Transverse colon (tissue), 4 donors: ENCODE measurements at regions not wholly inside any gene's neighbourhood (a gene's known extent, or its start where the extent isn't known, plus 50 kb on each side); places are given as distances from the start of the nearest gene placed in this dataset.

Experiments used
- DNase-seq: peaks from one replicate; pipeline ENCODE4 v3.0.0-alpha.2; 2019
- H3K27ac ChIP-seq, 4 donors: fragments of 200-600 bp; sonication (generic); 2 replicates each; pipeline ENCODE4 v1.5.1; 2016 to 2018; ENCODE audit warnings: inconsistent platforms in 4 of 4
- H3K27me3 ChIP-seq: fragments of 200-600 bp; sonication (generic); 2 replicates; pipeline ENCODE4 v1.5.1; 2017; ENCODE audit warnings: inconsistent platforms
- H3K36me3 ChIP-seq, 4 donors: fragments of 200-600 bp; sonication (generic); 2 replicates each; pipeline ENCODE4 v1.5.1; 2017 to 2019; ENCODE audit warnings: inconsistent platforms in 4 of 4
- H3K4me1 ChIP-seq, 4 donors: fragments of 200-600 bp; sonication (generic); 2 replicates each; pipeline ENCODE4 v1.5.1; 2017 to 2020; ENCODE audit warnings: inconsistent platforms in 4 of 4
- H3K4me3 ChIP-seq, 4 donors: fragments of 200-600 bp; sonication (generic); 1 replicate in 1 of 4; 2 replicates in 3 of 4; pipeline versions ENCODE4 v1.5.1 to v1.6.1; 2017 to 2019; ENCODE audit warnings: inconsistent platforms in 4 of 4
- H3K9me3 ChIP-seq, 2 donors: fragments of 200-600 bp; sonication (generic); 2 replicates each; pipeline ENCODE4 v1.5.1; 2017 to 2019; ENCODE audit warnings: inconsistent platforms in 2 of 2
- CTCF ChIP-seq, 5 experiments: fragments of 200-600 bp in 3 of 5; fragments of 450-650 bp in 2 of 5; sonication (generic) in 3 of 5; IDR thresholded peaks; 1 replicate in 2 of 5; 2 replicates in 3 of 5; pipeline ENCODE4 v1.5.1; 2016 to 2017; ENCODE audit warnings: antibody characterized with exemption in 5 of 5, inconsistent platforms in 3 of 5, mild to moderate bottlenecking in 2 of 5, moderate library complexity in 1 of 5
- EP300 ChIP-seq: sonication (generic); formaldehyde crosslinking; IDR thresholded peaks from one replicate; pipeline ENCODE4 v1.6.1; 2017; ENCODE audit warnings: antibody characterized with exemption, low read depth
- POLR2A ChIP-seq: fragments of 450-650 bp; IDR thresholded peaks from one replicate; pipeline ENCODE4 v1.6.1; 2016; ENCODE audit warnings: antibody characterized with exemption, mild to moderate bottlenecking, moderate library complexity
- POLR2AphosphoS5 ChIP-seq, 3 donors: sonication (generic); formaldehyde crosslinking; IDR thresholded peaks; one replicate each; pipeline ENCODE4 v1.6.1; 2016; ENCODE audit warnings: antibody characterized with exemption in 3 of 3
- WGBS, 2 donors: methylation state at CpG; one replicate each; pipeline ENCODE4 v1.1.5; 2018; ENCODE audit warnings: low coverage in 1 of 2; 5-methylcytosine and 5-hydroxymethylcytosine counted together
- in situ Hi-C, 4 donors: fragments of 200-750 bp; cut with MboI; loops; one replicate each; pipeline versions ENCODE4 v1.15.0 to v1.15.1; 2017; ENCODE audit warnings: low sequenced_read_pairs in 3 of 4, low pct_ligation_motif_present in 1 of 4, low pct_unique_long_range_greater_than_20kb in 1 of 4
- intact Hi-C: fragments of 100-400 bp; cut with DNase I; formaldehyde crosslinking; loops from one replicate; pipeline ENCODE4 v1.15.1; 2023; ENCODE audit warnings: low total_unique reads

- H3K4me3 ChIP-seq, result no peak overlapping the region
- no peaks in the 10 kb centered on the region for H3K4me1 ChIP-seq
- intact Hi-C loops, result no loop called here
- 80 to 94% methylated on average over 2 of the region's 2 CpGs for WGBS, 2 donors
- no peaks in the 10 kb centered on the region for H3K36me3 ChIP-seq
- DNase-seq, result no peak
- in situ Hi-C loops, result no loop called here
- no peak overlapping the region for H3K27ac ChIP-seq
- no peaks in the 10 kb centered on the region for H3K9me3 ChIP-seq
- TF ChIP-seq POLR2AphosphoS5 (IDR thresholded peaks at IDR 0.05) (no peak), CTCF (IDR thresholded peaks at IDR 0.05) (peak in 4 of 5 experiments; percentile 11 to 33 (median 16))
- no peaks in the 10 kb centered on the region for H3K27me3 ChIP-seq
These were observed 631.5 kb downstream of the SUCLG1 start for GRCh38 chr2:83827618-83828017.

GRCh38 chr2:83826577-83826976 is 632.5 kb downstream of the SUCLG1 start:
- H3K4me1 ChIP-seq, result no peaks in the 10 kb centered on the region
- H3K9me3 ChIP-seq, result no peaks in the 10 kb centered on the region
- no peak for DNase-seq
- no peak overlapping the region for H3K27ac ChIP-seq
- no peak overlapping the region for H3K4me3 ChIP-seq
- no peaks in the 10 kb centered on the region for H3K27me3 ChIP-seq
- intact Hi-C loops (no loop called here), in situ Hi-C loops (no loop called here)
- no peaks in the 10 kb centered on the region for H3K36me3 ChIP-seq
- 70 to 75% methylated on average over 4 to 5 of the region's 5 CpGs for WGBS, 2 donors
- TF ChIP-seq EP300 (no peak), POLR2AphosphoS5 (IDR thresholded peaks at IDR 0.05) (no peak), CTCF (IDR thresholded peaks at IDR 0.05) (no peak), POLR2A (no peak)

GRCh38 chr2:83823229-83823628 is 635.9 kb downstream of the SUCLG1 start:
- in situ Hi-C loops (no loop called here), intact Hi-C loops (no loop called here)
- Histone ChIP-seq H3K9me3 (no peaks in the 10 kb centered on the region), H3K4me1 (no peaks in the 10 kb centered on the region), H3K4me3 (no peak overlapping the region), H3K27ac (no peak overlapping the region), H3K36me3 (no peaks in the 10 kb centered on the region), H3K27me3 (no peaks in the 10 kb centered on the region)
- TF ChIP-seq POLR2AphosphoS5 (IDR thresholded peaks at IDR 0.05) (no peak), CTCF (IDR thresholded peaks at IDR 0.05) (no peak), EP300 (no peak), POLR2A (no peak)
- 93% methylated on average over 2 of the region's 2 CpGs; no CpG with 5 or more reads in 1 of the 2 donors for WGBS, 2 donors
- no peak for DNase-seq

GRCh38 chr2:83817511-83817910 is 641.6 kb downstream of the SUCLG1 start:
- no peaks in the 10 kb centered on the region for H3K9me3 ChIP-seq
- H3K36me3 ChIP-seq, result no peaks in the 10 kb centered on the region
- no peak for DNase-seq
- H3K27me3 ChIP-seq, result no peaks in the 10 kb centered on the region
- in situ Hi-C loops (no loop called here), intact Hi-C loops (no loop called here)
- TF ChIP-seq CTCF (IDR thresholded peaks at IDR 0.05) (peak in 3 of 5 experiments; percentile 14 to 30 (median 29)), POLR2A (no peak)
- no peak overlapping the region for H3K4me3 ChIP-seq
- H3K27ac ChIP-seq, result no peak overlapping the region
- 45 to 58% methylated on average over 3 of the region's 3 CpGs for WGBS, 2 donors
- H3K4me1 ChIP-seq, result no peaks in the 10 kb centered on the region
